Kidney capillary endothelial cell (primary cell): ENCODE measurements at regions not wholly inside any gene's neighbourhood (a gene's known extent, or its start where the extent isn't known, plus 50 kb on each side); places are given as distances from the start of the nearest gene placed in this dataset.
"Not testable (repeated sequence)": the region's sequence is repeated elsewhere in the genome, so short reads cannot be mapped to it uniquely, and the experiment has no call there.

Experiments
- DNase-seq: peaks from one replicate; pipeline ENCODE4 v3.0.0-alpha.2; 2018; ENCODE audit warnings: low spot score

DNA sequence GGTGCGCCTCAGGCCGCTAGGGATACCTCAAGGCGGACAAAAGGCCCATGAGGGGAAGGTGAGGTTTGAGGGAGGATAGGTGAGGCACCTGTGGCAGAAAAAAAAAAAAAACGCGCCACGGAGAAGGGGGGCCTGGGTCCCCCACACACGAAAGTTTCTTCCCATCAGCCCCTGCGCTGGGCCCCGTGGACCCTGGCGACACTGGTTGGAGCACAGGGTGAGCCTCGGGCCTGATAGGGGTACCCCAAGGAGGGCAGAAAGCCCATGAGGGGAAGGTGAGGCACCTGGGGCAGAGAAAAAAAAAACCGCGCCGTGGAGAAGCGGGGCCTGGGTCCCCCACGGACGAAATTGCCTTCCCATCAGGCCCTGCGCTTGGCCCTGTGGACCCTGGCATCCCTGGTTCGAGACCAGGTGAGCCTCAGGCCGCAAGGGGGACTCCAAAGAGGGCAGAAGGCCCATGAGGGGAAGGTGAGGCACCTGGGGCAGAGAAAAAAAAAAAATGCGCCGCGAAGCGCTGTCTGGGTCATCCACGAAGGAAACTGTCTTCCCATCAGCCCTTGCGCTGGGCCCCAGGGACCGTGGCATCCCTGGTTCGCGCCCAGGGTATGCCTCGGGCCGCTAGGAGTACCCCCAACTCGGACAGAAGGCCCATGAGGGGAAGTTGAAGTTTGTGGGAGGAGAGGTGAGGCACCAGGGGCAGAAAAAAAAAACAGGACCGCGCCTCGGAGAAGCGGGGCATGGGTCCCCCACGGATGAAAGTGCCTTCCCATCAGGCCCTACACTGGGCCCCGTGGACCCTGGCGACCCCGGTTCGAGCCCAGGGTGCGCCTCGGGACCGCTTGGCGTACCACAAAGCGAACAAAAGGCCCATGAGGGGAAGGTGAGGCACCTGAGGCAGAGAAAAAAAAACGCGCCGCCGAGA is 226.2 kb downstream of the CCDC74A start:
- DNase-seq = no peak

- no peak for DNase-seq
Observed at GRCh38 chr2:131754929-131755720, 227.4 kb downstream of the CCDC74A start.

DNA sequence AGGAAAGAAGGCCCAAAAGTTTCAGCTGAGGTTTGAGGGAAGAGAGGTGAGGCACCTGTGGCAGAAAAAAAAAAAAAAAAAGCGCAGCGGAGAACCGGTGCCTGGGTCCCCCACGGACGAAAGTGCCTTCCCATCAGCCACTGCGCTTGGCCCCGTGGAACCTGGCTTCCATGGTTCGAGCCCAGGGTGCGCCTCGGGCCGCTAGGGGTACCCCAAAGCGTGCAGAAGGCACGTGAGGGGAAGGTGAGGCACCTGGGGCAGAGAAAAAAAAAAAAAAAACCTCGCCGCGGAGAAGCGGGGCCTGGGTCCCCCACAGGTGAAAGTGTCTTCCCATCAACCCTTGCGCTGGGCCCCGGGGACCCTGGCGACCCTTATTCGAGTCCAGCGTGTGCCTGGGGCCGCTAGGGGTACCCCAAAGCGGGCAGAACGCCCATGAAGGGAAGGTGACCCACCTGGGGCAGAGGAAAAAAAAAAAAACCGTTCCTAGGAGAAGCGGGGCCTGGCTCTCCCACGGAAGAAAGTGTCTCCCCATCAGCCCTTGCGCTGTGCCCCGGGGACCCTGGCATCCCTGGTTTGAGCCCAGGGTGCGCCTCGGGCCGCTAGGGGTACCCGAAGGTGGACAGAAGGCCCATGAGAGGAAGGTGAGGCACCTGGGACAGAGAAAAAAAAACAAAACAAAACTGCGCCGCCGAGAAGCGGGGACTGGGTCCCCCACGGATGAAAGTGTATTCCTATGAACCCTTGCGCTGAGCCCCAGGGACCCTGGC is 228.6 kb downstream of the CCDC74A start:
- no peak for DNase-seq

- DNase-seq = not testable (repeated sequence)
Observed at GRCh38 chr2:131758941-131759340, 231.3 kb downstream of the CCDC74A start.

DNA sequence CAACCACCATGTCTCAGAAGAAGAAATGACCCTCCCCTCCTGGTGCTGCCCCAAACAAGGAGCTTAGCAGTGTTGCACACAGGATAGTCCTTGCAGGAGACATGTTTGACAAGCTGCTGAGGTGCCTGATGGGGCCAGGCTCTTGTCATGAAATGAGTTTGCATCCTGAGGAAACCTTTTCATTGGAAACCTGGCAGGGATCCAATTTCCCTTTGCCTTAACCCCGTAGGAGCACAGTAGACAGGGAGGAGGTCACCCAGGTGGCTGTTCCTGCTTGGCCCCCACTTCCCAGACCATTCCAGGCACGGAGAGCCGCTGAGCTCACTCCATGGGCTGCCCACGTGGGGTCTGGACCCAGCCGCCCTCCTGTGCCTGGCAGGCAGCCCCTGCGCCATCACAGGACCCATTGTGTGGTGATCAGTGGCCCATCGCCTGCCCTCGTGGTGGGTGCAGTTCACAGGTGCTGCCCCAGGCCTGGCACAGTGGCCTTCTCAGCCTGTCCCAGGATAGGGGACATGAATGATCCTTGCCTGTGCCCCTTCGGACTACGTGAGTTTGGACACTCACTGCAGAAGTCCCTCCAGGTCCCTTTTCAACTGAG is 247.4 kb downstream of the CCDC74A start:
- DNase-seq = not testable (repeated sequence)

GRCh38 chr2:131775903-131776506 is 248.3 kb downstream of the CCDC74A start:
- not testable (repeated sequence) for DNase-seq

DNA sequence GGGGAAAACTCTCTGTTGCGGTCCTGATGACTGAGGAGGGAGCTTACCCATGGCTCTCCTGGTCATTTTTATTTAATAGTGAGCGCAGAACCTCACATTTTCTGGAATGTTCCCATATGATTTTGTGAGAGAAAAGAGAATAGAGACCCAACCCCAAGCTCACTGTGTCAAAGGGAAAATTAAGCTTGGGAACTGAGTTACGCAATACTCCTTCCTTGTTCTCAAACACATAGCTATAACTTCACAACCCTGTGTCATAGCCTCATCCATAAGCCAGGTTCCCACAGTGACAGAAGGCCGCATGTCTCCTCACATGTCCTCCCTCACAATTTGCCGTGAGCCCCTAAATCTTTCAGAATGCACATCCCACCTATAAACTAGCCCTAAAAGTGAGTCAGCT is 252.8 kb downstream of the CCDC74A start:
- not testable (repeated sequence) for DNase-seq

- DNase-seq = no peak
Observed at GRCh38 chr2:131801210-131801744, 273.6 kb downstream of the CCDC74A start.

DNA sequence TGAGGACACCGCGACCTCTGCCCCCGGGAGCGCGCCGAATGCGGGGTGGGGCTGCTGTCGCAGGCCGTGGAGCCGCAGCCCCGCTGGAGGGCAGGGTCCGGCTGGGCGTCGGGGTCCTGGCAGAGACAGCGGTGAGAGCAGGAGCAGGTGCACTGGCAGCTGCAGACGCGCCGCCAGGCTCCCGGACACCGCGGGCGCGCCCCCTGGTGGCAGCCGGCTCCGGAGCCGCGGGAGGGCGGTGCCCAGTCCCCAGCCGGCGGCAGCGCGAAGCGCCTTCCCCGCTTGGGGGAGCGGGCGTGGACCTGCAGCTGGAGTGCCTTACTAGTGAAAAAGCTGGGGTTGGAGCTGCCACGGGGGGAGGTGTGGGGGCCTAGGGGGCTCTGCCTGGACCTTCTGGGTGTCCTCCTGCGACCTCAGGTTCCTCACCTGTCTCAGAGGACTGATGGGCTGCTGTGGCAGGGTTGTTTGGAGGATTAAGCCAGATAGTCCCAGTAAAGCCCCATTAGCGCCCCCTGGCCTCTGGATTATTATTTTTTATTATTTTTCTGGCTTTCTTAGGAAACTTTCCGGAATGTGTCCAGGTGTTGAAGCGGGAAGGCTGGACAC is 274.2 kb downstream of the CCDC74A start:
- DNase-seq = peak; percentile 16

- not testable (repeated sequence) for DNase-seq
Observed at GRCh38 chr2:131802351-131802836, 274.7 kb downstream of the CCDC74A start.

GRCh38 chr2:131803237-131803636 is 275.5 kb downstream of the CCDC74A start:
- DNase-seq = not testable (repeated sequence)

GRCh38 chr2:131812605-131813004 is 284.9 kb downstream of the CCDC74A start:
- DNase-seq = not testable (repeated sequence)

DNA sequence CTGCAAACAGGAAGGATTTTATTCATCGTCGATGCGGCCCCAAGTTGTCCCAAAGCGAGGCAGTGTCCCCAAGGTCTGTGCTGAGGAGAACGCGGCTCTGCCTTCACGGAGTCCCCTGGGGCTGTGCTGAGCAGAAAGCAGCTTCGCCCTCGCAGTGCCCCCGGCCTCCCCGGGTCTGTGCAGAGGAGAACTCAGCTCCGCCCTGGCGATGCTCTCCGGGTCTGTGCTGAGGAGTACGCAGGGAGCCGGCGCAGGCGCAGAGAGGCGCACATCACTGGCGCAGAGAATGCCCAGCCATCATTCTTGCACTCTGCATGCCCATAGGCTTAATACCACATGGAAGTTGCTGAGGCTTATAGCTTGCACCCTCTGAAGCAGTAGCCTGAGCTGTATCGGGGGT is 285.7 kb downstream of the CCDC74A start:
- DNase-seq = not testable (repeated sequence)

DNA sequence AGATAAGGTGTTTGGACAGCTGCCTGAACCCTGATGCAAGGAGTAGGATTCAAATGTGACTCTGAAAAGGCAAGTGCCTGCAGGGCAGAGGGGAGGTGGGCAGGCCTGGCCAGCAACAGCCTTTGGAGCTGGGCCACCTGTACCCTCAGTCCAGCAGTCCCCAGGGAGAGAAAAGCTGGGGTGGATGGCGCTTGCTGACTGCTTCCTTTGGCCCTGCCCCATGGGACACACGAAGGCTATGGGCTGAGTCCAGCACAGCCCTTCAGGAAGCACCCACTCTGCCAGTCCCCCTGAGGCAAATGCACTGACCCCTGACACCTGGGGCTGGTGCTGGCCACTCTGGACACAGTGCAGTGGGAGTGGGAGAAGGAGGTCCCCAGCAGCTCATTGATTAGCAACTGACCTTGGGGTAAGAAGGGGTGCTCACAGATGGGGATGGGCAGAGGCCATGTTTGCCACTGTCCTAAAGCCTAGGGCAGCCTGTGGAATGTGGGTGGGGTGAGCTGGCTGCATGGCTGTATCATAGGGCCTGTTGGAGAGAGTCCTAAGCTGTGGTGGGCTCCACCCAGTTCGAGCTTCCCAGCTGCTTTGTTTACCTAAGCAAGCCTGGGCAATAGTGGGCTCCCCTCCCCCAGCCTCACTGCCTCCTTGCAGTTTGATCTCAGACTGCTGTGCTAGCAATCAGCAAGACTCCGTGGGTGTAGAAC is 290.7 kb downstream of the CCDC74A start:
- DNase-seq = not testable (repeated sequence)

DNA sequence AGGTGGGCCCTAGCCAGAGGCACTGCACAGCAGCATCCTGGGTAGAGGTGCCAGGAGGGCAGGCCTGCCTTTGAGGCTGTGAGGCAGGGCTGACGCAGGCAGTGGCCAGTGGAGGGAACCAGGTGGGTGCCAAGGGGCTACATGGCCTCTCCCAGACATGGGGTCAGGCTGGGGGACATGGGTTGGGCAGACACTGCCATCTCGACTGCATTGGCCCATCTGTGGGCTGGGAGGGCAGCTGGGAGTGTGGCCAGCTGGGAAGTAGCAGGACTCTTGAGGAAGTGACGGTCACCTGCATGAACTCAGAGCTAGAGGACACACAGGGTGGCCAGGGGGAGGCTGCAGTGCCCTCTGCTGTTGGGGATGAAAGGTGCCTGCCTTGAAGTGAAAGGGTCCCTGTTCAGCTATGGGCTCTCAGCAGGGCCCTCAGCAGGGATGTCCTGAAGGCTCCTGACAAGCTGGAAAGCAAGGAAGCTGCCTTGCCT is 294.6 kb downstream of the CCDC74A start:
- DNase-seq = not testable (repeated sequence)

- DNase-seq = not testable (repeated sequence)
Observed at GRCh38 chr2:131823058-131823457, 295.4 kb downstream of the CCDC74A start.

DNA sequence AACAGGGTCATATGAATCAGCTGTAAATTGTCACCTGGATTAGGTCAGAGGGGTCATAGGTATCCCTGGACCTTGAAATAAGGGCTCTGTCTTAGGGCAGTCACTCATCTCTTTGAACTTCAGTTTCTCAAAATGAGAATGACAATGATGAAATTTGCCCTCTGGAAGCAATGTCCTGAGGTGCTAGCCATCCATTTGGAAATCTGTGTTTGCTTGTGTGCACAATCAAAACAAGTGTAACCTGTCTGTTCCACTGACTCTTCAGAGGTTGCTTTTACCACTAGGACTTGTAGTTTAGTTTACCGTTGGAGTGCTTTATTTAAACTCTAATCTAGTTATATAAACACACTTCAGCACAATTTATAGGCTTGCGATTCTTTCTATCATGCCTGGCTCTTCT is 297.3 kb downstream of the CCDC74A start:
- DNase-seq = not testable (repeated sequence)

- no peak for DNase-seq
Observed at GRCh38 chr2:131827481-131828163, 299.9 kb downstream of the CCDC74A start.

DNA sequence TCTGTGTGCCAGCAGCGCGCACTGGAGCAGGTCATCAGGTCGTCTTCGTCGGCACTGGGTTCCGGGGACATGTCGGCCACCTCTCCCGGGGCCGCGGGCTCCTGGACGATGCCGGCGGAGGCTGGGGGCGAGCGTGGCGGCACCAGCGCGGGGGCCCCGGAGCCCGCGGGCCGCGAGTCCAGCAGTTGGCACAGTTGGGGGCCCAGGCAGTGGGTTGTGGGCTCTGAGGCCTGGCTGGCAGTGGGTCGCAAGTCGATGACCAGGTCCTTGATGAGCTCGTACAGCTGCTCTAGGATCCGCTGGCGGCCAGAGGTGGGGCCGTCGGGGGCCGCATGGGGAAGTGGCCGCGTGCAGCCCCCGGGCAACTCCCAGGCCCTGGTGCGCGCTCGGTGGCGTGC is 300.5 kb downstream of the CCDC74A start:
- DNase-seq = no peak
